HG02623 (cell line): ENCODE measurements at regions not wholly inside any gene's neighbourhood (a gene's known extent, or its start where the extent isn't known, plus 50 kb on each side); places are given as distances from the start of the nearest gene placed in this dataset.
"Not testable (repeated sequence)": the region's sequence is repeated elsewhere in the genome, so short reads cannot be mapped to it uniquely, and the experiment has no call there.

Experiments used
- ATAC-seq: cut with Tn5 transposase; IDR thresholded peaks from one replicate; pipeline ENCODE4 v1.9.1; 2021; ENCODE audit warnings: moderate library complexity; ENCODE audit not compliant: unreplicated experiment

DNA sequence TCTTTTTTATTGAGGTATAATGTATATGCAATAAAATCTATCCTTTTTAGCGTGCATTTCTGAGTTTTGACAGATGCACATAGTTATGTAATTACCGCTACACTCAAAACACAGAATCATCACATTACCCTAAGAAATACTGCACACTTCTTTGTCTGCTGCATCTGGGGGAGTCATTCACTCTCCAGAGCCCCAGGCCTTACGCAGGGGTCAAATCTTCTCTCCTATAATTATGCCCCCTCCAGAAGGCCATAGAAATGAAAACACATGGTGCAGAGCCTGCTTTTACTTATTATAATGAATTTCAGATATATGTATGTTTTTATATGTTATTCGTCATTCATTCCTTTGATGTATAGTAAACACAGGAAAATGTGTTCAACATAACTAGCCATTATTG lies 296.5 kb upstream of the TMEM132C start:
- no peak for ATAC-seq

- ATAC-seq: no peak
These were observed 286.4 kb upstream of the TMEM132C start for GRCh38 chr12:127980585-127980984.

- no peak for ATAC-seq
These were observed 285.1 kb upstream of the TMEM132C start for GRCh38 chr12:127981875-127982274.

GRCh38 chr12:127983213-127983791 lies 283.7 kb upstream of the TMEM132C start:
- ATAC-seq: not testable (repeated sequence)

DNA sequence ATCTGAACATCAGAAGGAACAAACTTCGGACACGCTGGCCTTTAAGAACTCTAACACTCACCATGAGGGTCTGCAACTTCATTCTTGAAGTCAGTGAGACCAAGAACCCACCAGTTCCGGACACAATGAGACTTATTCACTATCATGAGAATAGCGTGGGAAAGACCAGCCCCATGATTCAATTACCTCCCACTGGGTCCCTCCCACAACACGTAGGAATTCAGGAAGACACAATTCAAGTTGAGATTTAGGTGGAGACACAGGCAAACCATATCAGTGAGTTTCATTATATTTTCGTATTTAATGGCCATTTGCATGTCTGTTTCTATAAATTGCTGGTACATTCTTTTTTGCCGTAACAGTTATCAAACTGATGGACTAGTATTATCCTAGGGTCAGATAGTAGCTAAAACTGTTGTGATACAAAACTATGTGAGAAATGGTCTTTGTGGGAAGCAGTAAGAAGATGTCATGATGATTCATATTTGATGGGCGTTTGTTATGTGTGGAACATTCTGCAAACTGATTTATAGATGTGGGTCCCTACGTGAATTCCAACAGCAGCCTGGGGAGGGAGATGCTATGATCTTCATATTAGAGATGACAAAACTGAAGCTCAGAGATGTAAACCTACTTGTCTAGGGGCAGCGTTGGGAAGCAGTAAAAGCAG lies 282.4 kb upstream of the TMEM132C start:
- no peak for ATAC-seq

GRCh38 chr12:127987199-127987901 lies 279.6 kb upstream of the TMEM132C start:
- ATAC-seq: no peak

- no peak for ATAC-seq
These were observed 275.5 kb upstream of the TMEM132C start for GRCh38 chr12:127991485-127991884.

GRCh38 chr12:127998988-127999387 lies 268.0 kb upstream of the TMEM132C start:
- no peak for ATAC-seq

DNA sequence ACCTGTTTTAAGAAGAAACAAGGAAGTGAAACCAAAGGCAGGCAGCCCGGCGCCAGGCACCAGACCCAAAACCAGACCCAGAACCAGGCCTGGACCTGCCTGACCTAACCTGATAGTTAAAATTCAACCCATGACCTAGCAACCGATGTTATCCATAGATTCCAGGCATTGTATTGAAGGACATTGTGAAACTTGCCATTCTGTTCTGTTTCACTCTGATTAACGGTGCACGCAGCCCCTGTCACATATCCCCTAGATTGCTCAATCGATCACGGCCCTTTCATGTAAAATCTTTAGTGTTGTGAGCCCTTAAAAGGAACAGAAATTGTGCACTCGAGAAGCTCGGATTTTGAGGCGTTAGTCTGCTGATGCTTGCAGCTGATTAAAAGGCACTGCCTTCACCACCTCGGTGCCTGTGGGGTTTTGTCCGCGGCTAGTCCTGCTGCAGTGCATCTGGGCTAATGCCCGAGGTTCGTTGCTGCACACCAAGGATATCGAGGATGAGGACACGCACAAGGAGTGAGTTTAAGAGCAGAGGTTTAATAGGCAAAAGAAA lies 262.5 kb upstream of the TMEM132C start:
- ATAC-seq: no peak

DNA sequence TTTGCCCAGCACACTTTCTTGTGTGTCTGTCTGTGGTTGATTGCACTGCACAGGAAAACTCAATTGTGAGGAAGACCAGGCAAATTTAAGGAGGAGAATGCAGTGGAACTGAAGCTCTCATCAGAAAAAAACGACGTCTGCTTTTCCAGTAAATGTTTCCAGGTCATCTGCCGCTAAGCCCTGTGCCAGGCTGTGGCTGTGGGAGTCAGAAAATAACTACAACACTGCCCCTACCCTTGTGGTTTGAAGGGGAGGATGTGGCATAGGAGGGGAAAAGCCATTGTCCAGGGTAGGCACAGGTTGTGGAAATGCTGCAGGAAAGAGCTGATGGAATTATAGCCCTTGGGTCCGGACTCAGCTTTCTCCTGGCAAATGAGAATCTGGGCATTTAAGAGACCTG lies 259.7 kb upstream of the TMEM132C start:
- no peak for ATAC-seq

DNA sequence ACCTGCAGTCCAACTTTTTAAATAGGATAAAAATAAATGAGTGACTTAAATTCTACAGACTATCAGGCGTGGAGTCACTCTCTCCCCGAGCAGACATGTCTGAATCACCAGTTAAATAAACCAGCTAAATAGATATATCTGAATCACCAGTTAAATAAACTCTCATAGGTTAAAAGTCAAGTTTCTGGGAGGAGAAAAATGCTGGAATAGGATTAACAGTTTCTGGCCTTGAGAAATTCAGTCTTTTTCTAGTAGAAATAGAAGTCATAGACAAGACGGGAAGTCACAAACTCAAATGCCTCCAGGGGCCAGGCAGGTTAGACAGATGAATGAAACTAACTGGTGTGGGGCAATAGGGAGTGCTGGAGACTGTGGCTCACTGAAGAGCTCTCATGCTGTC lies 258.6 kb upstream of the TMEM132C start:
- ATAC-seq: no peak

DNA sequence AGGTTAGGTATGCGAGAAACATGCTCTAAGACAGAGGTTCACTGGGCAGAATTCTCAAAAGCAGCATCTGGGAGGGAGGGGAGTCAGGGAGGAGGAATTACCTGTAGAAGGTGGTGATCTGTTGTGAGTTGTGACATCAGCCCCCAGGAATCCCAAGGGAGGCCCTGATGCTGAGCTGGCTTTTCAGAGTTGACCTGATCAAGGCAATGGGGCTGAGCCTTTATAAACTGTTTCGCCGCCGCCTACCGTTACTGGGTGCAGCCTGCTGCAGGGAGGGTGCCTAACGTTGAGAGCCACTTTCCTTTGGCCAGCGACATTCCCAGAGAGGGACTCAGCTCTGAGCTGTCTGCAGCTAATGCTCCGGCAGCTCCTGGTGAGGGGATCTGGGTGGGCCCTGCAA lies 257.9 kb upstream of the TMEM132C start:
- no peak for ATAC-seq

DNA sequence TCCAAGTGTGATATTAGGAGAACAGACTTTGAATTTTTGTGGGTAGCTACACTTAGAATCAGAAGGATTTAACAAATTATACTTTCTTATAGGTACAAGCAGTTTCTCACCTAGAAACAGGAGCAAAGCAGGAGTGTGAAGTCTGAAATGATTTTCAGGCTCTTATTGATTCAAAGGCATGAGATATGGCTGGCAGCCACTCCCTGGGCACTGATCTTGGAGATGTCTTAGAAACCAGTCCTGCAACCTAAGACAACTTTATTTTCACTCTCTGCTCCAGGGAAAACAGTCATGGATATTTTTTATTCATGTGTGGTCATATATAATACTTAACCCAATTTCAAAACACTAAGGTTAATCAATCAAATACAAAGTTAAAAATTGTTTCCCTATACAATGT lies 254.9 kb upstream of the TMEM132C start:
- no peak for ATAC-seq

DNA sequence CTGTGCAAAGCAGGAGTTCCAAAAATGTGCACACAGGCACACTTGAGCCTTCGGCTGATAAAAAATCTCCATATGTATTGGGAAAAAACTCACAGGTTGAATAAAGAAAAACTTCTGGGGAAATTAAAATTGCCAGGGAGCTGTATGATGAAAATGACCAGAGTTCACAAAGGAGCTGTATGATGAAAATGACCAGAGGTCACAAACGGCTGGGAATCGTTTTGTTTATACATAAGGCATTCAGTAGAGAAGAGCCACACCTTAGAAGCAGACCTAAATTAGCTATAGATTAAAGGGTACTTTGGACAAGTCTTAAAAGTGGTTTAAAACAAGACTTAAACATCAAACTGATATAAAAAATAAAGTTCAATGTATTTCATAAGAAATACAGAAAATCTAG lies 251.7 kb upstream of the TMEM132C start:
- no peak for ATAC-seq

- no peak for ATAC-seq
These were observed 248.9 kb upstream of the TMEM132C start for GRCh38 chr12:128018067-128018466.

- no peak for ATAC-seq
These were observed 246.9 kb upstream of the TMEM132C start for GRCh38 chr12:128019996-128020544.

- no peak for ATAC-seq
These were observed 245.4 kb upstream of the TMEM132C start for GRCh38 chr12:128021561-128021960.

GRCh38 chr12:128025589-128026245 lies 241.3 kb upstream of the TMEM132C start:
- ATAC-seq: no peak

DNA sequence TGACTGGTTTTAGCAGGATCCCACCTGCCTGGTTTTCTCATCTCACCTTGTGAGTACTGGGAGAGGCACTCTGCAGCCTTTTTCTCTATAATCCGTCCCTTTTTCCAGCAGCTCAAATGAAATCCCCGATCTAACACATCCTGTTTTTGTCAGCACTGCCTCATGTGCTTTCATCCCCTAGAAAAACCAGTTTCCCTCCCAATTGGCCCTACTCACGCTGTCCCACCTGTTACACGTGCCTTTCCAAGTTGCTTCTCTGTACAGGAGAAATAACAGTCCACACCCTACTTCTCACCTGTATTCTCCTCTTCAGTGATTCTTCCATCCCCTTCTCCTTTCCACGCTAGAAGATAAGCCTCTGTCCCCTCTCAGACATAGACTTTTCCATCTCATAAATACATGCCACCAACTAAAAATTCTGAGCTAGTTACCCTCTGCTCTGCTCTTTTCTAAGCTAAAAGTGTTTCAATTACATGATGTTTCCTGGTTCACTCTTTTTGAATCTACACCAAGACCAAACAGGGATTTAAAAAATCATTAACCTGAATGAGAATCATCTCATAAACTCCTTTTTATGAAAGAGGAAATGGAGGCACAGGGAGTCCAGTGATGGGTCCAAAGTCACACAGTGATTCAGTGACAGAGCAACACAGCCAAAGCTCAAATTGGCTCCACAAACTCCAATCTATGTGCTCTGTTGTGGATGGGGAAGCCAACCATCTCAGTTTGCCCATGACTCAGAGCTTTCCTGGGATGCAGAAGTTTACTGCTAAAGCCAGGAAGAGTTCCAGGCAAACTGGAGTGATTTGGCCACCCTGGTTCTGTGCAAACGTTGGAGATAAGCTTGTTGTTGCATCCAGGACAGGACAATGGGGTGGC lies 240.0 kb upstream of the TMEM132C start:
- no peak for ATAC-seq

DNA sequence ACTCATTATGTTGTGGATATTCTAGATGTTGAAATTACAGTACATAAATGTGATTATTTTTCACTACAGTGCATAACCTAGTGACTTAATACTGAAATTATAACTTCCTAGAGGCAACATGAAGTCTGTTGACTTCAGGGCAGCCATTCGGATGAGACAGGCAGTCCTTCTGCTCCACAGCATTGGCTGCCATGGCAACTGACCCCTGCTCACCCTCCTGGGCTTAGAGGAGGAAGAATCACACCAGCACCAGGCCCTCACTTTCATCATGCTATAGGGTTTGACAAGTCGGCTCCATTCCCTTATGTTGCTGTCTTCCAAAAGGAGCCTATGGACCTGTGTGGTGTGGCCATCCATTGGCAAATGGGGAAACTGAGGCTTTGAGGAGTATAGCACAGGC lies 233.5 kb upstream of the TMEM132C start:
- no peak for ATAC-seq
